ENCODE measurements at regions not wholly inside any gene's neighbourhood (a gene's known extent, or its start where the extent isn't known, plus 50 kb on each side); places are given as distances from the start of the nearest gene placed in this dataset.

- no peak for DNase-seq
Measured at GRCh38 chr3:104982130-104982529, 384.6 kb upstream of the ALCAM start.

- DNase-seq, result no peak
Measured at GRCh38 chr3:104987859-104988258, 378.9 kb upstream of the ALCAM start.

- no peak for DNase-seq
Measured at GRCh38 chr3:104988496-104988895, 378.2 kb upstream of the ALCAM start.

- DNase-seq, result no peak
Measured at GRCh38 chr3:104989878-104990277, 376.8 kb upstream of the ALCAM start.

GRCh38 chr3:104990758-104991157 lies 376.0 kb upstream of the ALCAM start:
- DNase-seq, result peak in 1 of 3 donors; percentile 2

GRCh38 chr3:104992676-104993075 lies 374.0 kb upstream of the ALCAM start:
- no peak for DNase-seq

- no peak for DNase-seq
Measured at GRCh38 chr3:105006164-105006563, 360.5 kb upstream of the ALCAM start.

- DNase-seq, result no peak
Measured at GRCh38 chr3:105013657-105014056, 353.1 kb upstream of the ALCAM start.

GRCh38 chr3:105014631-105015030 lies 352.1 kb upstream of the ALCAM start:
- no peak for DNase-seq

GRCh38 chr3:105022813-105023212 lies 343.9 kb upstream of the ALCAM start:
- no peak for DNase-seq

- DNase-seq, result no peak
Measured at GRCh38 chr3:105030211-105030610, 336.5 kb upstream of the ALCAM start.

- no peak for DNase-seq
Measured at GRCh38 chr3:105032541-105032940, 334.2 kb upstream of the ALCAM start.

GRCh38 chr3:105033081-105033480 lies 333.6 kb upstream of the ALCAM start:
- DNase-seq, result no peak

GRCh38 chr3:105039004-105039403 lies 327.7 kb upstream of the ALCAM start:
- DNase-seq, result no peak

- no peak for DNase-seq
Measured at GRCh38 chr3:105040026-105040622, 326.6 kb upstream of the ALCAM start.

GRCh38 chr3:105042586-105042985 lies 324.1 kb upstream of the ALCAM start:
- peak in 1 of 3 donors; percentile 1 for DNase-seq

- no peak for DNase-seq
Measured at GRCh38 chr3:105051111-105051510, 315.6 kb upstream of the ALCAM start.

GRCh38 chr3:105051972-105052371 lies 314.7 kb upstream of the ALCAM start:
- DNase-seq, result no peak

GRCh38 chr3:105062853-105063252 lies 303.9 kb upstream of the ALCAM start:
- DNase-seq, result no peak

GRCh38 chr3:105065895-105066839 lies 300.5 kb upstream of the ALCAM start:
- DNase-seq, result no peak

- DNase-seq, result no peak
Measured at GRCh38 chr3:105067361-105067760, 299.3 kb upstream of the ALCAM start.

- DNase-seq, result no peak
Measured at GRCh38 chr3:105077060-105077822, 289.5 kb upstream of the ALCAM start.

- DNase-seq, result no peak
Measured at GRCh38 chr3:105083945-105084344, 282.8 kb upstream of the ALCAM start.

- DNase-seq, result no peak
Measured at GRCh38 chr3:105085506-105085905, 281.2 kb upstream of the ALCAM start.

All from suppressor macrophage treated with lipopolysaccharide for 1 hour (primary cell).